RWPE2 (cell line): ENCODE measurements at regions not wholly inside any gene's neighbourhood (a gene's known extent, or its start where the extent isn't known, plus 50 kb on each side); places are given as distances from the start of the nearest gene placed in this dataset.

ENCODE experiments used
- ATAC-seq: fragments of 200-7000 bp; cut with Tn5 transposase; 3 replicates; pipeline ENCODE4 v1.9.1; 2021; ENCODE audit warnings: low read depth
- DNase-seq: peaks from one replicate; pipeline ENCODE4 v3.0.0-alpha.2; 2020; ENCODE audit warnings: low spot score
- H3K27ac ChIP-seq: fragments of 450-650 bp; 2 replicates; pipeline ENCODE4 v1.5.1; 2017; ENCODE audit warnings: mild to moderate bottlenecking; ENCODE audit not compliant: poor library complexity, severe bottlenecking
- H3K27me3 ChIP-seq: fragments of 250-450 bp; sonication (Bioruptor Pico); 2 replicates; pipeline ENCODE4 v1.5.1; 2021; ENCODE audit warnings: mild to moderate bottlenecking, moderate library complexity; ENCODE audit not compliant: insufficient read depth, poor library complexity, severe bottlenecking
- H3K36me3 ChIP-seq: fragments of 250-450 bp; sonication (Bioruptor Pico); 2 replicates; pipeline ENCODE4 v1.5.1; 2020; ENCODE audit warnings: low read depth, mild to moderate bottlenecking, moderate library complexity
- H3K4me1 ChIP-seq: fragments of 250-450 bp; sonication (Bioruptor Pico); 2 replicates; pipeline ENCODE4 v1.5.1; 2021; ENCODE audit warnings: mild to moderate bottlenecking, moderate library complexity; ENCODE audit not compliant: insufficient read depth, poor library complexity, severe bottlenecking
- H3K4me3 ChIP-seq: fragments of 250-450 bp; sonication (Bioruptor Pico); 2 replicates; pipeline ENCODE4 v1.5.1; 2021; ENCODE audit warnings: mild to moderate bottlenecking, moderate library complexity; ENCODE audit not compliant: severe bottlenecking
- H3K9me3 ChIP-seq: fragments of 250-450 bp; sonication (Bioruptor Pico); 2 replicates; pipeline ENCODE4 v1.5.1; 2021; ENCODE audit warnings: mild to moderate bottlenecking, moderate library complexity; ENCODE audit not compliant: severe bottlenecking
- TF ChIP-seq, protein P1 (sequence below): fragments of 450-650 bp; IDR thresholded peaks from one replicate; pipeline ENCODE4 v1.5.1; 2017; ENCODE audit warnings: mild to moderate bottlenecking, moderate library complexity; ENCODE audit not compliant: poor library complexity, severe bottlenecking

GRCh38 chr2:104448661-104449440 lies 405.1 kb upstream of the POU3F3 start:
- no peaks in the 10 kb centered on the region for H3K36me3 ChIP-seq
- H3K4me1 ChIP-seq: no peaks in the 10 kb centered on the region
- no peaks in the 10 kb centered on the region for H3K9me3 ChIP-seq
- DNase-seq: no peak
- TF ChIP-seq, protein P1, sequence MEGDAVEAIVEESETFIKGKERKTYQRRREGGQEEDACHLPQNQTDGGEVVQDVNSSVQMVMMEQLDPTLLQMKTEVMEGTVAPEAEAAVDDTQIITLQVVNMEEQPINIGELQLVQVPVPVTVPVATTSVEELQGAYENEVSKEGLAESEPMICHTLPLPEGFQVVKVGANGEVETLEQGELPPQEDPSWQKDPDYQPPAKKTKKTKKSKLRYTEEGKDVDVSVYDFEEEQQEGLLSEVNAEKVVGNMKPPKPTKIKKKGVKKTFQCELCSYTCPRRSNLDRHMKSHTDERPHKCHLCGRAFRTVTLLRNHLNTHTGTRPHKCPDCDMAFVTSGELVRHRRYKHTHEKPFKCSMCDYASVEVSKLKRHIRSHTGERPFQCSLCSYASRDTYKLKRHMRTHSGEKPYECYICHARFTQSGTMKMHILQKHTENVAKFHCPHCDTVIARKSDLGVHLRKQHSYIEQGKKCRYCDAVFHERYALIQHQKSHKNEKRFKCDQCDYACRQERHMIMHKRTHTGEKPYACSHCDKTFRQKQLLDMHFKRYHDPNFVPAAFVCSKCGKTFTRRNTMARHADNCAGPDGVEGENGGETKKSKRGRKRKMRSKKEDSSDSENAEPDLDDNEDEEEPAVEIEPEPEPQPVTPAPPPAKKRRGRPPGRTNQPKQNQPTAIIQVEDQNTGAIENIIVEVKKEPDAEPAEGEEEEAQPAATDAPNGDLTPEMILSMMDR: no peak
- H3K27ac ChIP-seq: no peak overlapping the region
- H3K27me3 ChIP-seq: peaks cover 15% of the 10 kb centered on the region
- no peak for ATAC-seq
- no peak overlapping the region for H3K4me3 ChIP-seq

DNA sequence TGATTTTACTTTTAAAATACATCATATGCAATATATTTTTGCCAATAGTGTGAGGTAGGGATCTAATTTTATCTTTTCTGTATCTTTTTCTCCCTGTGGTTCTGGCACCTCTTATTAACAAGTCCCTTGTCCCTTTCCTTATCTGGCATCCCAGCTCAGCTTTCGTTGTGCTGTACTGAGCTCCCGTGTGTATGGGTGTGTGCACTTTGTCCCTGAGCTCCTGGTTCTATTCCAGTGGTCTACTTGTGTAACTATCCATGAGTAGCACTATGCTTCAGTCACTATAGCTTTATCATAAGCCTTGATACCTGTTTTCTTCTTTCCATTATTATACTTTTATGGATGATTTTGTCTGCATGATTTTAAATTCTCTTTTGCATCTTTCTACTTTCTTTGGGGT lies 401.4 kb upstream of the POU3F3 start:
- H3K4me3 ChIP-seq: no peak overlapping the region
- H3K9me3 ChIP-seq: no peaks in the 10 kb centered on the region
- H3K36me3 ChIP-seq: no peaks in the 10 kb centered on the region
- DNase-seq (no peak), ATAC-seq (no peak)
- H3K27me3 ChIP-seq: peaks cover 15% of the 10 kb centered on the region
- H3K27ac ChIP-seq: no peak overlapping the region
- TF ChIP-seq, protein P1: no peak
- H3K4me1 ChIP-seq: no peaks in the 10 kb centered on the region

DNA sequence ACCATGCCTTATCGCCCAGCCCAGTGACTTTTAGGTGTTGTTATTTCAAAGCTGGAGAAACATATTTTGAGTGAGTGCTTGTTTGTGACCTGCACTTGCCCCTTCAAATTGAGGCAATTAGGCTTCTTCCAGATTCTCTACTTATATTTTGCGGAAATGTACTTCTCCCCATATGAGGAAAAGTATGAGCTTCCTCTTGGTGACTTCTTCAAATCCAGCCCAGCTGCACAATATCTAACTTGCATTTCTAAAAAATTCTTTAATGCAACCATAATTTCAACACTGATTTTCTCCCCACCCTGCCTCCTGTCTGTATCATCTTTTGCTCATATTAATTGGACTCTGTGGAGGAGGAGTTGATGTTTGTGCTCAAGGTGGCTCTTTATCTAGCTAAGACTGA lies 391.2 kb upstream of the POU3F3 start:
- TF ChIP-seq, protein P1: no peak
- no peak overlapping the region for H3K4me3 ChIP-seq
- H3K27ac ChIP-seq: no peak overlapping the region
- H3K9me3 ChIP-seq: no peaks in the 10 kb centered on the region
- H3K4me1 ChIP-seq: no peaks in the 10 kb centered on the region
- peaks cover 5% of the 10 kb centered on the region for H3K27me3 ChIP-seq
- DNase-seq (no peak), ATAC-seq (no peak)
- no peaks in the 10 kb centered on the region for H3K36me3 ChIP-seq

- no peaks in the 10 kb centered on the region for H3K36me3 ChIP-seq
- DNase-seq: no peak
- TF ChIP-seq, protein P1: no peak
- no peaks in the 10 kb centered on the region for H3K9me3 ChIP-seq
- H3K4me1 ChIP-seq: no peaks in the 10 kb centered on the region
- no peak for ATAC-seq
- no peak overlapping the region for H3K27ac ChIP-seq
- no peaks in the 10 kb centered on the region for H3K27me3 ChIP-seq
- H3K4me3 ChIP-seq: no peak overlapping the region
Measured at GRCh38 chr2:104465981-104466380, 387.9 kb upstream of the POU3F3 start.

DNA sequence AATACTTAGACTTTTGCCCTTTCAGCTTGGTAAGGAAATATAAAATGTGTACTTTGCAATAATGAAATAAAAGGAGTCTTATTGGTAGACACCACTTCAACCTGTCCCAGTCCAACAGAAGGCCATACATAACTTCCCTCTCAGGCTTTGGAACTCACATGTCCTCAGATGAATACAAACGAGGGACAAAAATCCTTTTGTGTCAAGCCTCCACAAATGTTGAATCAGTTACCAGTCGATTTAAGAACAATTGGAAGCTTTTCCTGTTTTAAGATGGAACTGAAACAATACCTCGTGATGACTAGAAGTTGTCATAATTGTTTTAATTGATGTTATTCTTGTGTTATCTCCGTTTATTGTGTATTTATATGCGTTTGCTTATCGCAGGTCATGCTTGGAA lies 385.1 kb upstream of the POU3F3 start:
- H3K9me3 ChIP-seq: no peaks in the 10 kb centered on the region

More for the DNA sequence above, 385.1 kb upstream of the POU3F3 start:
- no peaks in the 10 kb centered on the region for H3K27me3 ChIP-seq
- TF ChIP-seq, protein P1: no peak
- DNase-seq (no peak), ATAC-seq (no peak)
- H3K36me3 ChIP-seq: no peaks in the 10 kb centered on the region
- H3K4me1 ChIP-seq: no peaks in the 10 kb centered on the region
- no peak overlapping the region for H3K4me3 ChIP-seq
- H3K27ac ChIP-seq: no peak overlapping the region
